Central memory CD8-positive, alpha-beta T cell (primary cell): ENCODE measurements at regions not wholly inside any gene's neighbourhood (a gene's known extent, or its start where the extent isn't known, plus 50 kb on each side); places are given as distances from the start of the nearest gene placed in this dataset.
"Not testable (repeated sequence)": the region's sequence is repeated elsewhere in the genome, so short reads cannot be mapped to it uniquely, and the experiment has no call there.

ENCODE experiments used
- ATAC-seq: fragments of 150-1000 bp; cut with Tn5 transposase; replicated peaks from 2 replicates; pipeline ENCODE4 v1.10.0; 2022; ENCODE audit warnings: mild to moderate bottlenecking, moderate FRiP score, moderate number of reproducible peaks; ENCODE audit not compliant: poor library complexity, severe bottlenecking; ENCODE audit errors: extremely low read depth
- DNase-seq, 2 donors: peaks; one replicate each; pipeline ENCODE4 v3.0.0; 2021; ENCODE audit warnings: low spot score in 2 of 2
- H3K27ac Mint-ChIP-seq: one replicate; pipeline ENCODE4 v1.8.0; 2022; ENCODE audit warnings: low read depth, mild to moderate bottlenecking, moderate library complexity, mixed read lengths
- H3K27me3 Mint-ChIP-seq: one replicate; pipeline ENCODE4 v1.8.0; 2022; ENCODE audit warnings: mixed read lengths
- H3K36me3 Mint-ChIP-seq: one replicate; pipeline ENCODE4 v1.8.0; 2022; ENCODE audit warnings: mild to moderate bottlenecking, moderate library complexity, mixed read lengths; ENCODE audit not compliant: insufficient read depth
- H3K4me1 Mint-ChIP-seq: one replicate; pipeline ENCODE4 v1.8.0; 2022; ENCODE audit warnings: mixed read lengths
- H3K4me3 Mint-ChIP-seq: one replicate; pipeline ENCODE4 v1.8.0; 2022; ENCODE audit warnings: mild to moderate bottlenecking, moderate library complexity, mixed read lengths
- H3K9me3 Mint-ChIP-seq: one replicate; pipeline ENCODE4 v1.8.0; 2022; ENCODE audit warnings: mixed read lengths

- ATAC-seq = no peak
- no peak for DNase-seq
- H3K27ac Mint-ChIP-seq = no peak overlapping the region
- no peaks in the 10 kb centered on the region for H3K4me1 Mint-ChIP-seq
- H3K9me3 Mint-ChIP-seq = peaks cover 11% of the 10 kb centered on the region
- H3K27me3 Mint-ChIP-seq = no peaks in the 10 kb centered on the region
- no peak overlapping the region for H3K4me3 Mint-ChIP-seq
- H3K36me3 Mint-ChIP-seq = no peaks in the 10 kb centered on the region
Measured at GRCh38 chr6:141788096-141788495, 344.6 kb upstream of the GJE1 start.

GRCh38 chr6:141783585-141783984 is 349.1 kb upstream of the GJE1 start:
- H3K4me1 Mint-ChIP-seq = no peaks in the 10 kb centered on the region
- ATAC-seq (no peak), DNase-seq (no peak)
- H3K27me3 Mint-ChIP-seq = no peaks in the 10 kb centered on the region
- no peaks in the 10 kb centered on the region for H3K9me3 Mint-ChIP-seq
- no peak overlapping the region for H3K27ac Mint-ChIP-seq
- H3K4me3 Mint-ChIP-seq = no peak overlapping the region
- no peaks in the 10 kb centered on the region for H3K36me3 Mint-ChIP-seq

- ATAC-seq = no peak
Measured at GRCh38 chr6:141780296-141780695, 352.4 kb upstream of the GJE1 start.

GRCh38 chr6:141764388-141764787 is 368.3 kb upstream of the GJE1 start:
- Mint-ChIP-seq H3K4me3 (no peak overlapping the region), H3K27ac (no peak overlapping the region), H3K27me3 (no peaks in the 10 kb centered on the region), H3K9me3 (no peaks in the 10 kb centered on the region), H3K4me1 (no peaks in the 10 kb centered on the region), H3K36me3 (no peaks in the 10 kb centered on the region)
- no peak for DNase-seq
- ATAC-seq = no peak

More at GRCh38 chr6:141780296-141780695, 352.4 kb upstream of the GJE1 start:
- no peaks in the 10 kb centered on the region for H3K36me3 Mint-ChIP-seq
- H3K9me3 Mint-ChIP-seq = no peaks in the 10 kb centered on the region
- DNase-seq = no peak
- H3K27ac Mint-ChIP-seq = no peak overlapping the region
- no peaks in the 10 kb centered on the region for H3K27me3 Mint-ChIP-seq
- no peak overlapping the region for H3K4me3 Mint-ChIP-seq
- H3K4me1 Mint-ChIP-seq = no peaks in the 10 kb centered on the region

GRCh38 chr6:141758430-141758829 is 374.3 kb upstream of the GJE1 start:
- no peak for DNase-seq
- no peaks in the 10 kb centered on the region for H3K9me3 Mint-ChIP-seq
- H3K27me3 Mint-ChIP-seq = no peaks in the 10 kb centered on the region
- no peak overlapping the region for H3K27ac Mint-ChIP-seq
- no peak for ATAC-seq
- no peaks in the 10 kb centered on the region for H3K4me1 Mint-ChIP-seq
- no peak overlapping the region for H3K4me3 Mint-ChIP-seq
- H3K36me3 Mint-ChIP-seq = peaks cover 2% of the 10 kb centered on the region

- no peak for ATAC-seq
- no peak overlapping the region for H3K27ac Mint-ChIP-seq
- no peak for DNase-seq
Measured at GRCh38 chr6:141753180-141753579, 379.5 kb upstream of the GJE1 start.

GRCh38 chr6:141752677-141753076 is 380.0 kb upstream of the GJE1 start:
- H3K27ac Mint-ChIP-seq = no peak overlapping the region
- no peak for ATAC-seq
- peaks cover 2% of the 10 kb centered on the region for H3K36me3 Mint-ChIP-seq
- no peaks in the 10 kb centered on the region for H3K9me3 Mint-ChIP-seq
- no peak overlapping the region for H3K4me3 Mint-ChIP-seq
- DNase-seq = no peak
- no peaks in the 10 kb centered on the region for H3K27me3 Mint-ChIP-seq
- H3K4me1 Mint-ChIP-seq = peaks cover 7% of the 10 kb centered on the region

More at GRCh38 chr6:141753180-141753579, 379.5 kb upstream of the GJE1 start:
- peaks cover 7% of the 10 kb centered on the region for H3K4me1 Mint-ChIP-seq
- peaks cover 2% of the 10 kb centered on the region for H3K36me3 Mint-ChIP-seq
- H3K27me3 Mint-ChIP-seq = no peaks in the 10 kb centered on the region
- no peaks in the 10 kb centered on the region for H3K9me3 Mint-ChIP-seq
- H3K4me3 Mint-ChIP-seq = no peak overlapping the region

- ATAC-seq, H3K9me3 Mint-ChIP-seq, H3K27ac Mint-ChIP-seq, DNase-seq, H3K36me3 Mint-ChIP-seq, H3K4me1 Mint-ChIP-seq, H3K4me3 Mint-ChIP-seq: not testable (repeated sequence)
- H3K27me3 Mint-ChIP-seq = peaks cover 11% of the 10 kb centered on the region
Measured at GRCh38 chr6:141746324-141746723, 386.4 kb upstream of the GJE1 start.

- no peak for DNase-seq
- no peak overlapping the region for H3K4me3 Mint-ChIP-seq
- no peaks in the 10 kb centered on the region for H3K36me3 Mint-ChIP-seq
- no peaks in the 10 kb centered on the region for H3K4me1 Mint-ChIP-seq
- ATAC-seq = no peak
- no peak overlapping the region for H3K27ac Mint-ChIP-seq
- H3K9me3 Mint-ChIP-seq = no peaks in the 10 kb centered on the region
- H3K27me3 Mint-ChIP-seq = peaks cover 18% of the 10 kb centered on the region
Measured at GRCh38 chr6:141744971-141745370, 387.8 kb upstream of the GJE1 start.

- Mint-ChIP-seq H3K4me1 (no peaks in the 10 kb centered on the region), H3K9me3 (no peaks in the 10 kb centered on the region), H3K36me3 (no peaks in the 10 kb centered on the region), H3K4me3 (no peak overlapping the region), H3K27ac (no peak overlapping the region), H3K27me3 (peaks cover 18% of the 10 kb centered on the region)
- no peak for ATAC-seq
- no peak for DNase-seq
Measured at GRCh38 chr6:141744194-141744925, 388.4 kb upstream of the GJE1 start.

- no peak for ATAC-seq
- no peak for DNase-seq
- Mint-ChIP-seq H3K4me1 (no peaks in the 10 kb centered on the region), H3K27me3 (peaks cover 5% of the 10 kb centered on the region), H3K4me3 (no peak overlapping the region), H3K9me3 (no peaks in the 10 kb centered on the region), H3K27ac (no peak overlapping the region), H3K36me3 (no peaks in the 10 kb centered on the region)
Measured at GRCh38 chr6:141736104-141736503, 396.6 kb upstream of the GJE1 start.

- no peak overlapping the region for H3K4me3 Mint-ChIP-seq
- no peaks in the 10 kb centered on the region for H3K4me1 Mint-ChIP-seq
- ATAC-seq (no peak), DNase-seq (no peak)
- no peak overlapping the region for H3K27ac Mint-ChIP-seq
- no peaks in the 10 kb centered on the region for H3K36me3 Mint-ChIP-seq
- no peaks in the 10 kb centered on the region for H3K9me3 Mint-ChIP-seq
- H3K27me3 Mint-ChIP-seq = no peaks in the 10 kb centered on the region
Measured at GRCh38 chr6:141735126-141735525, 397.6 kb upstream of the GJE1 start.

- Mint-ChIP-seq H3K4me3 (no peak overlapping the region), H3K27ac (no peak overlapping the region), H3K36me3 (no peaks in the 10 kb centered on the region)
Measured at GRCh38 chr6:141734071-141734840, 398.5 kb upstream of the GJE1 start.

More at GRCh38 chr6:141734071-141734840, 398.5 kb upstream of the GJE1 start:
- Mint-ChIP-seq H3K4me1 (no peaks in the 10 kb centered on the region), H3K27me3 (no peaks in the 10 kb centered on the region), H3K9me3 (no peaks in the 10 kb centered on the region)
- ATAC-seq (no peak), DNase-seq (no peak)
